IMR-90 (cell line): ENCODE measurements at regions not wholly inside any gene's neighbourhood (a gene's known extent, or its start where the extent isn't known, plus 50 kb on each side); places are given as distances from the start of the nearest gene placed in this dataset.

ENCODE experiments used
- BHLHE40 ChIP-seq: fragments of 150-350 bp; IDR thresholded peaks from 2 replicates; pipeline ENCODE4 v1.6.1; 2016; ENCODE audit warnings: mild to moderate bottlenecking, low read depth, low read length
- CEBPB ChIP-seq: IDR thresholded peaks from 2 replicates; pipeline ENCODE4 v1.6.1; 2012; ENCODE audit warnings: low read depth, low read length, improper control_type of control experiment
- NFE2L2 ChIP-seq: fragments of 150-350 bp; IDR thresholded peaks from 2 replicates; pipeline ENCODE4 v1.6.1; 2016; ENCODE audit warnings: low read depth, mild to moderate bottlenecking, low read length
- RAD21 ChIP-seq: IDR thresholded peaks from 2 replicates; pipeline ENCODE4 v1.6.1; 2012; ENCODE audit warnings: low read length, improper control_type of control experiment
- TF ChIP-seq, protein P1 (sequence below): fragments of 150-350 bp; IDR thresholded peaks from 2 replicates; pipeline ENCODE4 v1.6.1; 2017; ENCODE audit warnings: mild to moderate bottlenecking, antibody characterized with exemption, low read length, low read depth

DNA sequence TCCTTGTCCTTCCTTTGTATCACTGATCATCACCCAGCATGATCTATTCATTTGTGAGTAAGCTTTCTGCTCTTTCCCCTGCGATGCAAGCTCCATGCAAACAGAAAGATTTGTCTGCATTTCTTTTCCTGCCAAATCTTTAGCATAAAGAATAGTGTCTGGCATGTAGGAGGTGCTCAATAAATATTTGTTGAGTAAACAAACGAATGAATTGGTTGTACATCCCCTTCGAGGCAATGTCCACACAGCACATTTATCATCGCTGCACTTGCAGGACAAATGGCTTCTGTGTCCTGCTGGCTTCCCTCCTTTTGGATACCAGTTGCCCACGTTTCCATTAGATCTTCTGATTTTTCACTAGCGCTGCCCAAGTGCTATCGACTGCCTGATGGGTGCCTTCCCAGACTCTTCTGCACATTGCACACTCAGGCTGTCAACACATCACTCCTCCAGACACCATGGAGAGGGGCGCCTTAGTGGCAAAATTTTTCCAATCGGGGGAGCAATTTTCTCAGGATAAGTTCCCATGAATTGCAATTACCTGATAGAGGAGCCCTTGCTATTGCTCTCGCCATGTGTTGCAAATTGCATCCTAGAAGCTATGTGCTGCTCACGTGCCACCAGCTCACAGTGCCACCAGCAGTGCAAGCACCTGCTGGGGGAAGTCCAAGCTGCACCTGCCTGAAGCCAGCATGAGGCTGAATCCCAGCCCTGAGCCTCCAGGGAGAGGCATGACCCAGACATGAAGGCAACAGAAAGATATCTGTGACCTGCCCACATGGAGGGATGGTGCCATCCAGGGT, 206.6 kb downstream of the KIF26A start (continued):
- TF ChIP-seq NFE2L2 (no peak), RAD21 (no peak), BHLHE40 (no peak), CEBPB (no peak)
- TF ChIP-seq, protein P1, sequence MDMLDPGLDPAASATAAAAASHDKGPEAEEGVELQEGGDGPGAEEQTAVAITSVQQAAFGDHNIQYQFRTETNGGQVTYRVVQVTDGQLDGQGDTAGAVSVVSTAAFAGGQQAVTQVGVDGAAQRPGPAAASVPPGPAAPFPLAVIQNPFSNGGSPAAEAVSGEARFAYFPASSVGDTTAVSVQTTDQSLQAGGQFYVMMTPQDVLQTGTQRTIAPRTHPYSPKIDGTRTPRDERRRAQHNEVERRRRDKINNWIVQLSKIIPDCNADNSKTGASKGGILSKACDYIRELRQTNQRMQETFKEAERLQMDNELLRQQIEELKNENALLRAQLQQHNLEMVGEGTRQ, result no peak
